H1 (cell line): ENCODE measurements at regions not wholly inside any gene's neighbourhood (a gene's known extent, or its start where the extent isn't known, plus 50 kb on each side); places are given as distances from the start of the nearest gene placed in this dataset.

ENCODE experiments used
- CTCF ChIA-PET: fragments of 300-600 bp; sonication (Branson Sonifier 250); formaldehyde crosslinking; loops from one replicate; lab custom pipeline; 2021; ENCODE audit not compliant: partially characterized antibody; lab: Charles Lee
- POLR2A ChIA-PET: fragments of 300-600 bp; sonication (Branson Sonifier 250); formaldehyde crosslinking; loops from one replicate; lab custom pipeline; 2021; ENCODE audit warnings: inconsistent platforms; ENCODE audit not compliant: partially characterized antibody; lab: Charles Lee
- DNase-seq, 2 experiments: peaks; one replicate each; pipeline versions ENCODE4 v3.0.0 to v3.0.0-alpha.2; 2010 to 2022; ENCODE audit warnings: low spot score in 2 of 2, low read depth in 1 of 2, mixed read lengths in 1 of 2
- FAIRE-seq: peaks from 2 replicates; lab custom pipeline; 2011; peaks lifted over from hg19 to GRCh38; lab: Jason Lieb, UNC
- H2AFZ ChIP-seq: 2 replicates; pipeline ENCODE4 v1.8.1; 2012; ENCODE audit warnings: low read length, inconsistent platforms
- H2AK5ac ChIP-seq: 2 replicates; pipeline ENCODE4 v1.6.1; 2013; ENCODE audit warnings: low read depth, low read length
- H2BK120ac ChIP-seq: replicated peaks from 2 replicates; pipeline ENCODE3; 2013; ENCODE audit warnings: low read depth, low read length, inconsistent platforms
- H2BK12ac ChIP-seq: 2 replicates; pipeline ENCODE4 v1.6.1; 2013; ENCODE audit warnings: low read depth, low read length
- H2BK15ac ChIP-seq: 2 replicates; pipeline ENCODE4 v1.6.1; 2013; ENCODE audit warnings: low read length
- H2BK20ac ChIP-seq: 2 replicates; pipeline ENCODE4 v1.6.1; 2013; ENCODE audit warnings: low read length
- H2BK5ac ChIP-seq: 2 replicates; pipeline ENCODE4 v1.6.1; 2013; ENCODE audit warnings: low read depth, low read length
- H3K14ac ChIP-seq: 2 replicates; pipeline ENCODE4 v1.6.1; 2013; ENCODE audit warnings: inconsistent platforms; ENCODE audit not compliant: insufficient read length
- H3K18ac ChIP-seq: 2 replicates; pipeline ENCODE4 v1.6.1; 2013; ENCODE audit warnings: low read length; ENCODE audit errors: extremely low read depth
- H3K23ac ChIP-seq: 2 replicates; pipeline ENCODE4 v1.6.1; 2013; ENCODE audit warnings: inconsistent platforms; ENCODE audit not compliant: insufficient read length
- H3K23me2 ChIP-seq: 2 replicates; pipeline ENCODE4 v1.6.1; 2013; ENCODE audit warnings: low read depth, low read length
- H3K27ac ChIP-seq: 2 replicates; pipeline ENCODE4 v1.6.1; 2011; ENCODE audit warnings: low read depth, low read length, inconsistent platforms
- H3K27me3 ChIP-seq, 4 experiments: replicated peaks in 1 of 4; 1 replicate in 1 of 4; 2 replicates in 3 of 4; pipeline versions ENCODE4 v1.6.1 to v1.8.1; 2011 to 2013; ENCODE audit warnings: low read length in 3 of 4, mild to moderate bottlenecking in 3 of 4, inconsistent platforms in 2 of 4, mixed read lengths in 2 of 4, moderate library complexity in 1 of 4; ENCODE audit not compliant: control insufficient read depth in 3 of 4, insufficient read depth in 3 of 4; ENCODE audit errors: extremely low read depth in 1 of 4
- H3K36me3 ChIP-seq, 4 experiments: 2 replicates each; pipeline versions ENCODE4 v1.6.1 to v1.8.1; 2011 to 2013; ENCODE audit warnings: mild to moderate bottlenecking in 4 of 4, low read length in 3 of 4, moderate library complexity in 2 of 4, control low read depth in 1 of 4, inconsistent platforms in 1 of 4; ENCODE audit not compliant: insufficient read depth in 4 of 4, control insufficient read depth in 2 of 4
- H3K4ac ChIP-seq: replicated peaks from 2 replicates; pipeline ENCODE3; 2013; ENCODE audit warnings: low read length, low read depth, mixed read lengths, inconsistent platforms; ENCODE audit not compliant: insufficient read length
- H3K4me1 ChIP-seq, 4 experiments: replicated peaks in 1 of 4; 1 replicate in 1 of 4; 2 replicates in 3 of 4; pipeline versions ENCODE4 v1.6.1 to v1.8.1; 2011 to 2013; ENCODE audit warnings: low read length in 3 of 4, inconsistent platforms in 2 of 4, mixed read lengths in 1 of 4; ENCODE audit not compliant: insufficient read depth in 4 of 4, control insufficient read depth in 3 of 4
- H3K4me2 ChIP-seq, 2 experiments: 2 replicates each; pipeline versions ENCODE4 v1.6.1 to v1.8.1; 2011 to 2013; ENCODE audit warnings: low read depth in 2 of 2, low read length in 2 of 2, control low read depth in 1 of 2, inconsistent platforms in 1 of 2, mild to moderate bottlenecking in 1 of 2; ENCODE audit not compliant: insufficient read depth in 1 of 2
- H3K4me3 ChIP-seq, 4 experiments: fragments of 200-600, 300-600 bp in 1 of 4; sonication (generic), shearing (Covaris generic), sonication (Bioruptor Twin) in 1 of 4; 2 replicates each; pipeline versions ENCODE4 v1.5.1 to v1.8.1; 2011 to 2016; ENCODE audit warnings: low read length in 4 of 4, low read depth in 3 of 4, control low read depth in 2 of 4, inconsistent platforms in 2 of 4, mild to moderate bottlenecking in 2 of 4, mixed read lengths in 1 of 4, moderate library complexity in 1 of 4; ENCODE audit not compliant: insufficient read depth in 2 of 4; ENCODE audit errors: extremely low read depth in 1 of 4
- H3K56ac ChIP-seq: replicated peaks from 2 replicates; pipeline ENCODE3; 2013; ENCODE audit warnings: low read depth, mild to moderate bottlenecking, mixed read lengths, low read length, inconsistent platforms; ENCODE audit not compliant: insufficient read length
- H3K79me1 ChIP-seq: 2 replicates; pipeline ENCODE4 v1.6.1; 2013; ENCODE audit warnings: low read depth, low read length, control low read depth
- H3K79me2 ChIP-seq, 2 experiments: 2 replicates each; pipeline versions ENCODE4 v1.6.1 to v1.8.1; 2012 to 2013; ENCODE audit warnings: low read length in 2 of 2, mild to moderate bottlenecking in 2 of 2, inconsistent platforms in 1 of 2; ENCODE audit not compliant: insufficient read depth in 2 of 2, control insufficient read depth in 1 of 2
- H3K9ac ChIP-seq, 4 experiments: replicated peaks in 1 of 4; 1 replicate in 1 of 4; 2 replicates in 3 of 4; pipeline versions ENCODE4 v1.6.1 to v1.8.1; 2011 to 2013; ENCODE audit warnings: low read depth in 3 of 4, low read length in 3 of 4, control low read depth in 2 of 4, mild to moderate bottlenecking in 2 of 4, moderate library complexity in 2 of 4, inconsistent platforms in 1 of 4; ENCODE audit errors: extremely low read depth in 1 of 4
- H3K9me3 ChIP-seq, 2 experiments: 2 replicates each; pipeline versions ENCODE4 v1.6.1 to v1.8.1; 2012 to 2013; ENCODE audit warnings: mild to moderate bottlenecking in 2 of 2, moderate library complexity in 2 of 2, control low read depth in 1 of 2, inconsistent platforms in 1 of 2, low read depth in 1 of 2, low read length in 1 of 2, mixed read lengths in 1 of 2; ENCODE audit not compliant: insufficient read depth in 2 of 2
- H4K20me1 ChIP-seq, 2 experiments: replicated peaks in 1 of 2; 2 replicates each; pipeline versions ENCODE3 to v1.8.1; 2011 to 2013; ENCODE audit warnings: inconsistent platforms in 2 of 2, low read length in 2 of 2, mild to moderate bottlenecking in 1 of 2; ENCODE audit not compliant: insufficient read depth in 2 of 2, control insufficient read depth in 1 of 2
- H4K5ac ChIP-seq: 2 replicates; pipeline ENCODE4 v1.6.1; 2013; ENCODE audit warnings: low read length, low read depth, mixed read lengths, inconsistent platforms; ENCODE audit not compliant: insufficient read length
- H4K8ac ChIP-seq: 2 replicates; pipeline ENCODE4 v1.8.0; 2013; ENCODE audit warnings: mild to moderate bottlenecking, moderate library complexity, low read length, inconsistent platforms; ENCODE audit not compliant: insufficient read depth; ENCODE audit errors: extremely low read depth
- H4K91ac ChIP-seq: replicated peaks from 2 replicates; pipeline ENCODE3; 2013; ENCODE audit warnings: low read length, mixed read lengths, inconsistent platforms; ENCODE audit not compliant: insufficient read length
- CTCF ChIP-seq, 3 experiments: IDR thresholded peaks; 1 replicate in 2 of 3; 2 replicates in 1 of 3; pipeline versions ENCODE4 v1.5.1 to v1.6.1; 2011; ENCODE audit warnings: low read length in 3 of 3, mild to moderate bottlenecking in 3 of 3, inconsistent platforms in 2 of 3, low read depth in 1 of 3, moderate library complexity in 1 of 3; ENCODE audit not compliant: insufficient read depth in 1 of 3; ENCODE audit errors: control extremely low read depth in 1 of 3
- FOSL1 ChIP-seq: IDR thresholded peaks from 2 replicates; pipeline ENCODE4 v1.6.1; 2011; ENCODE audit warnings: mild to moderate bottlenecking, low read depth, low read length, moderate library complexity; ENCODE audit not compliant: insufficient read depth
- RAD21 ChIP-seq, 2 experiments: IDR thresholded peaks in 1 of 2; conservative IDR thresholded peaks in 1 of 2; 2 replicates each; pipeline ENCODE4 v1.6.1; 2011; ENCODE audit warnings: low read depth in 2 of 2, low read length in 2 of 2, improper control_type of control experiment in 1 of 2, inconsistent platforms in 1 of 2, mild to moderate bottlenecking in 1 of 2, moderate library complexity in 1 of 2
- RFX5 ChIP-seq: IDR thresholded peaks from 2 replicates; pipeline ENCODE4 v1.6.1; 2011; ENCODE audit warnings: low read depth, low read length, improper control_type of control experiment, borderline replicate concordance
- WGBS, 2 experiments: shearing (Covaris generic) in 1 of 2; methylation state at CpG; one replicate each; pipeline versions ENCODE4 v1.1.6 to v1.1.7; 2013 to 2015; ENCODE audit warnings: low lambda C conversion rate in 2 of 2, mixed read lengths in 2 of 2, inconsistent platforms in 1 of 2, low coverage in 1 of 2, missing lambda C conversion rate in 1 of 2; ENCODE audit not compliant: insufficient replicate concordance in 2 of 2, insufficient coverage in 1 of 2, insufficient read length in 1 of 2; ENCODE audit errors: extremely low coverage in 1 of 2, missing lambda C conversion rate in 1 of 2; 5-methylcytosine and 5-hydroxymethylcytosine counted together

- H2BK120ac ChIP-seq = no peak overlapping the region
- H3K4me2 ChIP-seq = no peak overlapping the region
- no peaks in the 10 kb centered on the region for H3K79me1 ChIP-seq
- no peak overlapping the region for H3K27ac ChIP-seq
- H2BK20ac ChIP-seq = no peak overlapping the region
- H3K4me1 ChIP-seq = peaks cover 1 to 13% (median 5%) of the 10 kb centered on the region in 4 experiments; a peak in 5 of 7 replicates
- no peak overlapping the region for H4K5ac ChIP-seq
- peaks cover 0 to 3% (median 0%) of the 10 kb centered on the region in 4 experiments; a peak in 2 of 7 replicates for H3K27me3 ChIP-seq
- no peak overlapping the region for H2BK5ac ChIP-seq
- no peaks in the 10 kb centered on the region; the same call in 1 of the 2 replicates for H3K23me2 ChIP-seq
- H3K14ac ChIP-seq = no peak overlapping the region
- H4K8ac ChIP-seq = no peak overlapping the region
- no peak overlapping the region for H2AK5ac ChIP-seq
- no peak overlapping the region for H3K23ac ChIP-seq
- peak in 2 of 3 experiments; percentile 16 to 23; a peak in 1 of 4 replicates for TF ChIP-seq CTCF (IDR thresholded peaks at IDR 0.05; ENCODE audit: control extremely low read depth in 1 of 3, insufficient read depth in 1 of 3, low read depth in 1 of 3, low read length in 3 of 3)
- no peak for TF ChIP-seq FOSL1
- TF ChIP-seq RFX5 = no peak
- peak; percentile 16 to 32; a peak in 2 of 4 replicates for TF ChIP-seq RAD21 (IDR thresholded peaks at IDR 0.05 in 1 of 2, conservative IDR thresholded peaks at IDR 0.05 in 1 of 2; ENCODE audit: low read depth in 2 of 2, low read length in 2 of 2)
- TF ChIP-seq, all 59 proteins: peak for 2
- Histone ChIP-seq H3K56ac (no peak overlapping the region), H3K79me2 (no peaks in the 10 kb centered on the region), H2BK12ac (peak overlapping the region; percentile 77; the same call in 1 of the 2 replicates), H2AFZ (no peak overlapping the region), H3K4me3 (no peak overlapping the region), H4K91ac (no peak overlapping the region), H2BK15ac (no peak overlapping the region), H3K9ac (no peak overlapping the region), H3K36me3 (no peaks in the 10 kb centered on the region), H4K20me1 (no peaks in the 10 kb centered on the region), H3K4ac (no peak overlapping the region), H3K18ac (no peak overlapping the region), H3K9me3 (no peaks in the 10 kb centered on the region)
- ChIA-PET POLR2A (no interaction called here), CTCF (interaction anchor here (0.5 to 2.8 kb wide), 11 partner anchors 9 to 859 kb away, joined by 3 to 10 read pairs (median 4); no protein-coding TSS in a partner anchor)
- 90% methylated on average over 5 of the region's 5 CpGs; no CpG with 5 or more reads in 1 of the 2 experiments for WGBS, 2 experiments
- no peak for DNase-seq
- FAIRE-seq = no peak
Observed at GRCh38 chr19:28990522-28990921, 222.4 kb downstream of the UQCRFS1 start.
